ENCODE measurements at regions not wholly inside any gene's neighbourhood (a gene's known extent, or its start where the extent isn't known, plus 50 kb on each side); places are given as distances from the start of the nearest gene placed in this dataset.

- no peak for DNase-seq
Observed at GRCh38 chr2:129299756-129300155, 679.7 kb upstream of the RAB6C start.

DNA sequence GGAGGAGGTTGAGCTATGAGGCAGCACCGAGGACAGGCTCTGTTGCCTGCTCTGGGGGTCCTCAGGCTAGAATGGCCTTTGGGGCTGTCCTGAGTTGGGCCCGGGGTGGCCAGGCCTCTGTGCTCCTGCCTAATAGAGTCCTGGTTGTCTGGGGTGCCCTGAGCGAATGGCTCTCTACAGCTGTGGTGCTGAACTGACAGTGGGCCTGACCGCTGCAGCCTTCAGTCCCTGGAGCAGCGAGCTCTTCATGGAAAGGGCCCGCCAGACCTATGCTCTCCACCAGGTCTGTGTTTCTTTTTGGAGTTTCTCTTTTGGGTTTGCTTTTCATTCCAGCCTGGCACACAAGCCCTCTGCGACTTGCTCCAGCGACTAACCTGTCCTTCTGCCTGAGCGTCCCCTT, 679.0 kb upstream of the RAB6C start:
- no peak for DNase-seq

DNA sequence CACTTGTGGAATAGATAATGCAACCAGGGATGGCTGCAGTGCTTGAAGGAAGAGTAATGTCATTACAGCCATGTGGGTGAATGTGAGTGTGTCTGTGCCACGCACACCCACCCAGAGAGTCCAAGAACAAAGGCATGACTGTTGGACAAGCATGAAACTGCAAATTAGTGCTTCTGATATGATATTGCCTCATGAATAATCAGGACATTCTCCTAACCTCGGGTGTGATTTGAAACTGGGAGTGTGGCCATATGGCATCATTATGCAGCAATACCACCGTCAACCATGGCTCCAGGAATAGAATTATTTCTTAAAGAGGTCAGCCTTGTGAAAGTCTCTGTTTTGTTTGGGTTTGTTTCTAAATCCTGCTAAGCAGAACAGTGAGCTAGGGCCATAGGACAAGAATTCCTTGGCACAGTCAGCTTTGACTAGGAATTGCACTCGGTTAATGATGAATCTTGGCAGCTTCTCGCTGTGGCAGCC, 678.0 kb upstream of the RAB6C start:
- DNase-seq = no peak

DNA sequence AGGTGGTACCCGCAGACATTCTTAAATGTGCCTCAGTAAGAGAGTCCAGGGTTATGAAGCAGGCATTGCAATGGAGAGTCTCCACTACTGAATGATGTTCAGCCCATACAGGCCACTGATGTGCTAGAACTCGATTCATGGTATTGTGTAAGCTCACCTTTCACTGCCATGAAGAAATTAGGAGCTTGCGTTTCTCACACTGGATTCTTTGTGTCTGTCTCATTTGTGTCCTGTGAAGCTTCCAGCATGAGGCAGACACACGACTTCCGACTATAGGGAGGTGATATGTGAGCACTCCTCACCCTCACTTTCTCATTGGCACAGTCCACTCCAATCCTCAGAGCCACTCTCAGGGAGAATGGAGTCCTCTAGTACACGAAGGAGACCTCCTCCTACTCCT, 677.4 kb upstream of the RAB6C start:
- no peak for DNase-seq

GRCh38 chr2:129302561-129303183, 676.8 kb upstream of the RAB6C start:
- DNase-seq = no peak

DNA sequence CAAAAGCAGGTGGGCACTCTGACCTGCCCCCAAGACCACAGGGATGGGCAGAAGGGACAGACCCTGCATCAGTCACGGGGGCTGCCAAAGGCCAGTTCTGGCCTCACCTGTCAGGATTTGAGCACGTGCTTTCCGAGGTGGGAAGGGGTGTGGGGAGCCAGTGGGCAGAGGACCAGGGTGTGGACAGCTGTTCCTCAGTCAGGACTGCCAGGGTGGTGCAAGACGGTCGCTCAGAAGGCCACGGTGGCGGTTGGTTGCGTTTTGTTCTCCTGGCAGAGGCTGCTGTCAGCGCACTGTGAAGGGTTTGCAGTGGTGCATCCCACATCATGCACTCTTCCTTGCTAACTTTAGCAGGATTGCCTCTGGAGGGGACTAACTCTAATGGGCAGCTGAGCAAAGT, 665.3 kb upstream of the RAB6C start:
- no peak for DNase-seq

GRCh38 chr2:129318581-129319421, 660.7 kb upstream of the RAB6C start:
- DNase-seq = no peak

- DNase-seq = no peak
Observed at GRCh38 chr2:129319422-129319717, 660.1 kb upstream of the RAB6C start.

- DNase-seq = no peak
Observed at GRCh38 chr2:129320288-129320687, 659.2 kb upstream of the RAB6C start.

DNA sequence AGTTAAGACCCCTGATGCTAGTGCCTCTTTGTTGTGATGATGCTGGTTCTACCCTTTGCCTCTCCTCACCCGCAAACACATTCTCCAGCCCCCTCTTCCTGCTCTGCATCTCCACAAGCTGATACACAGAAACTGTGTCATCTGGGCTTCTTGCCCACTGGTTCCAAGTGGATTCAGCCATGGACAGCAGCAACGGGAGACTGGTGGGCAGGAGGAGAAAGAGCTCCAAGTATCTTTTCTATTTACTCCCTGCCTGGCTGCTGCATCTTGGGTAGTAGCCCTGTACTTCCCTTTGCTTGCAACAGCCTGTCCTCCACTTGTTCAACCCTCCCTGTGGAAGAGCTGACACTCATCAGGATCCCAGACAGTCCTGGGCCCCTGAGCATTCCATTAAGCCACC, 655.1 kb upstream of the RAB6C start:
- DNase-seq = no peak

- no peak for DNase-seq
Observed at GRCh38 chr2:129325151-129325550, 654.3 kb upstream of the RAB6C start.

DNA sequence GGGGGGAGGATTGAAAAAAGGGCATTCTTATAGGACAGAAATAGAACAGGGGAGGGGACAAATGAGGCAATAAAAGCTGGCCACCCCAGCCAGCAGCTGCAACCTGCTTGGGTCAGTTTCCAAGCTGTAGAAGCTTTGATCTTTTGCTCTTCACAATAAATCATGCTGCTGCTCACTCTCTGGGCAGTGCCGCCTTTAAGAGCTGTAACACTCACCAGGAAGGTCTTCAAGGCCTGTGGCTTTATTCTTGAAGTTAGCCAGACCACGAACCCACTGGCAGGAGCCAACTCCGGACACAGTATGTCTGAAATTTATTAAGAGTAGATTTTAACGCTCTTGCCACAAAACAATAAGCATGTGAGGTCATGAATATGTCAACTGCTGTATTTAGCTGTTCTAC, 649.9 kb upstream of the RAB6C start:
- DNase-seq = no peak

DNA sequence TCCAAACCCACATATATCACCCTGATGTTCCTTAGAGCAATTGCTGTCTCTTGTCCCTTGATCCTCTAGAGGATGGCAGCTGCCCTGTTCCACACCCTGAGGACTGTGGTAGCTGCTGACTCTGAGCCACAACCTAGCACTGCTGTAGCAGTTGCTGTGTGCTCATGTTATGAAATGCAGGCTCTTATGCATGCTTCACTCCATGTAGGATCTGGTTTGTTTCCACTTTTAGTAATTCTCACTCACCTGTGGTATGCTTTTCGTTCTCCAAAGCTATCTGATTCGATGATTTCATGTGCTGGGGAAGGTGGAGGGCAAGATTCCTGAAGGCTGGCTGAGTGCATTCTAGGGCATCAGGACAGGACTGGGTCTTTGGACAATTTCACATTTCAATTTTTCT, 649.0 kb upstream of the RAB6C start:
- no peak for DNase-seq

DNA sequence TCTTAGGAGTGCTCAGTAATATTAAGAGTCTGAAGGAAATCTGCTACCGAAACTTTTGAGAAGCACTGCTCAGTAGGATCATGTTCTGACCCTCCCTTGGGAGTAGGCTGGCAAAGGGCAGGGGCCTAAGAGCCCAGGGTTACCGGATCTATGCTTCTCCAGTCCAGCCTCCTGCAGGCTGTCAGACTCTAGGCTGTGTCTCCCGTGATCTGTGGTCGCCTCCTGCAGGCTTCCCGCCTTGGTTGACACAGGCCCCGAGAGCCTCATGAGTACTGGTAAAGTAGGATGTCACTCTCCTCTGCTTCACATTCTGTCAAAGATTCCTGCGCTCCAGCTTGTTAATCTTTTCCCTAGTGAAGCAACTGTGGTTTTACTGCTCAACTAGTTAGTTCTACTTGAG, 647.8 kb upstream of the RAB6C start:
- DNase-seq = no peak

DNA sequence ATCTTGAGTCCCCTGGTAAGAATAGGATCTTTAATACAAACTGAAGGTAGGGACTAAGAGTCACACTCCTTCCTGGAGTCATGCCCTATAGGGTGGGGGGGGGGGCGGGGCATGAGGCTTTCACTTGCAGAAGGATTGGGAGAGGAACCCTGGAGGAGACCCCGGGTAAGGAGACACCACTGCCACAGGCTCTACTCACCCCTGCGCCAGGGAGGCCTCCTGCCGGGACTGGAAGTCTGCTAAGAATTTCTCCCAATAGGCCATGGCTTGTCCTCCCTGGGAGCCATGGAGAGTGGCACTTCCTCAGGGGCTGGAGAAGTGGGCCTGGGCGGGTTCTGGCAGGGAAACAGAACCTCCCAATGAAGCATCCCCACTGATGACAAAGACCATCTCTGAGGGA, 645.3 kb upstream of the RAB6C start:
- no peak for DNase-seq

- DNase-seq = no peak
Observed at GRCh38 chr2:129334696-129335410, 644.6 kb upstream of the RAB6C start.

DNA sequence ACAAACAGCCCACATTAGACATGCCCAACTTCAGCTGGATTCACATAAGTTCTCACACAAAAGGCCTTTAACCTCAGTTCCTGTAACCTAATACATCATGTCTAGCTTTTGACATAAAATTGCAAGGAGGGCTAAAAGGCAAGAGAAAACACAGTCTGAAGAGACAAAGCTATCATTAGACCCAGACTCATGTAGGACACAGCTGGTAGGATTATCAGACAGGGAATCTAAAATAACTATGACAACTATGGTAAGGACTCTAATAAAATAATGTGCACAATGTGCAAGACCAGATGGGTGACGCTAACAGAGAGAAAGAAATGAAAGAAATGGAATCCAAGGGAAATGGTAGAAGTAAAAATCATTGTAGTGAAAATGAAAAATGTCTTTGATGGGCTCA, 643.2 kb upstream of the RAB6C start:
- no peak for DNase-seq

DNA sequence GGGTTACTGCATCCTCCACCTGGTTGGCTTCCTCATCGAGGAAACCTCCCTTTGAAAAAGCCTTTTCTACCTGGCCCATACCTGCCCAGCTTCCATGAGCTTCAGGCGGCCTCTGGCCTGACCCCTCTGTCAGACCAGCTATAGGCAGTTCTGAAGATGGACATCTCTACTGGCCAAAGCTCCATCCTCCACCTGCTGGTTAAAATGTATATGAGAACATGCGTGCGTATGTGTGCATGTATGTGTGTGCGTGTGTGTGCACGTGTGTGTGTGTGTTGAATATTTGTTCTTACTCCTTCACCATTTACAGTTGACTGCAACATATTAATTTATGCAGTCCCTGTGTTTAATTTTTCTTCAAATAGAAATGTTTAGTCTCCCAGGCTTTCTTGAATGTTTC, 642.4 kb upstream of the RAB6C start:
- DNase-seq = no peak

- no peak for DNase-seq
Observed at GRCh38 chr2:129345540-129345939, 633.9 kb upstream of the RAB6C start.

- DNase-seq = no peak
Observed at GRCh38 chr2:129347486-129348217, 631.8 kb upstream of the RAB6C start.

DNA sequence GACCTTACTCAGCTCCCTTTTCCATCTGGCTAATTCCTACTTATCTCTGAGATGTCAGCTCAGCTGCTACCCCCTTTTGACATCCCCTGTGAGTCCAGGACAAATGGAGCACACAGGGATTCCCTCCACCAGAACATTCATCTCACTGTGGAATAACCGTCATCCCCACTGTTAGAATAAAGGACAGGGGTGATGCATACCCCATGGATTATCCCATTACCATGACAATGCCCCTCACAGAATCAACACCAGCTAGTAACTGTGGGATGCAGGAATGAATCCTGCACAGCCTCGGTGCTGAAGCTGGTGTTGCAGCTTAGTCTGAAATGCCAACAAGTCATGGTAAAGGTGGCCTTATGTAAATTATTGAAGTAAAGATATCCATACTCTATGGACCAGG, 624.8 kb upstream of the RAB6C start:
- no peak for DNase-seq

DNA sequence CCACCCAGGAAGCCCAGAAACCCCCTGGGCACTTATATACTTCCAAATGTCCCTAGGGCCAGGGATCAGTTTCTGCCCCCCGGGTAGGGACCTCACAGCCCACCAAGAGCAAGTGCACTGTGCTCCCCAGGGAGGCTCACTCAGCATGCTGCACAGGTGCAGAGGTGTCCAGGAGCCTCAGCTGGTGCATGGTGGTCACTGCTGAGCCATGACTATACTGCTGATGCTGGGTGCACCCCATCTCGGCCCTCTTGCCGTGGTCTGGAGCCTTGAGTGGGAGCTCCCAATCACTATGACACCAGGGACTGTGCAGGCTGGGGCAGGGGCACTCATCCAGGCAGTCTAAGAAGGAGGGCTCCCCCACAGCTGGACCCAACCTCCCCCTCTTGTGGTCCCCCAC, 617.8 kb upstream of the RAB6C start:
- no peak for DNase-seq

DNA sequence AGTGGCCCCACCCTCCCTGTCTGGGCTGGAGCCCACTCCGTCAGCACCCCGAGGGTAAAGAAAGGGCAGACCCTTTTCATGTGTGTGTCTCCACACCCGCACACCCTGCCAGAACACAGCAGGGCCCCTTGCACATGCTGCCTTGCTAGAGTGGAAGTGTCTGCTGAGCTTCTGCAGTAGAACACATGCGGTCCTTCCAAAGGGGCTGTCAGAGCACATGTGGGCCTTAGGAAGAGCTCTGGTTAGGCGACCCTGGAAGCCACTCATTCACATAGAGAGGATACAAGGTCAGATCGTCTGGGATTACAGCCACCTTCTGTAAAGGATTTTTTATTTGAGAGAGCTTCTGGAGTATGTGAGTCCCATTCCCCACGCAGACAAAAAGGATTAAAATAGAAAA, 613.2 kb upstream of the RAB6C start:
- no peak for DNase-seq
